ENCODE measurements at regions not wholly inside any gene's neighbourhood (a gene's known extent, or its start where the extent isn't known, plus 50 kb on each side); places are given as distances from the start of the nearest gene placed in this dataset.

GRCh38 chr2:39938035-39938835, 159.2 kb upstream of the THUMPD2 start:
- TF ChIP-seq CTCF (IDR thresholded peaks at IDR 0.05; ENCODE audit: low read depth, low read length): no peak
- no peak for TF ChIP-seq EZH2phosphoT487 (IDR thresholded peaks at IDR 0.05; ENCODE audit: low read depth)

Measured in OCI-LY3 (cell line).